ENCODE measurements at regions not wholly inside any gene's neighbourhood (a gene's known extent, or its start where the extent isn't known, plus 50 kb on each side); places are given as distances from the start of the nearest gene placed in this dataset.
A peak's percentile ranks its signal among the peaks of the same experiment; 100 is the strongest.

DNA sequence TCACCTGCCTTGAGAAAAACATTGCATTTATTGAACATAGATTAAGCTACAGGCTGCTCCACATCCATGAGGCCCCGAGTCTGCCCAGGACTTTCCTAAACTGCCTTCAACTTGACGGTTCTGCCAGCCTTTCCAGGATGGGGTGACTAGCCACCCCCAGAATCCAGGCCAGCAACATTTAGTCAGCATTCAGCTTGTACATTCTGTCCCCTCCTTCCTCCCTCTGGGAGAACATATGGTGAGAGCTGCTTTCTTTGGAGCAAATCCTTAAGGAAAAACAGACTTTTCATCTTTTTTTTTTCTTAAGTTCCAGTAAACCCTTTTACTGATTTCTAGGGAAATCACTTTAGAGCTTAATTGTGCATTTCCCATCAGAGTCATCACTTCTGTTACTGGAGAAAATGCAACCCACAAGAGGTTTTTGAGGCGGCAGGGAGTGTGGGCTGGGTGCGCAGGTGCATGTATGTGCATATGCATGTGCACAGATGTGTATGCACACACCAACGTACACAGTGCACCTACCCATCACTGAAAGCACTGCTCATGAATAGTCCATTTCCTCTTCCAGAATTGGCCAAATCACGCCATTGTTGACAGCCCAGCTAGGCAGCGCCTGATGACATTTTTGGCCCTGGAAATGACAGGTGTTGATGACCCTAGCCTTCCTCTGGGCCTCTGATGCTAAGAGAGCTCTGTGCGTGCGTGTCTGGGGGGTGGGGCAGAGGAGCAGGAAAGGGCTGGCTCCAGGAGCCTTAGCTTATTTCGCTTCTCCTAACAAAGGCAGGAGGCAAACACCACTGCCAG, 145.6 kb downstream of the HSD17B3 start:
- Histone ChIP-seq H3K27me3 (no peaks in the 10 kb centered on the region), H3K4me3 (no peak overlapping the region), H3K27ac (no peak overlapping the region), H3K4me1 (peaks cover 0 to 16% (median 1%) of the 10 kb centered on the region in 4 donors), H3K9me3 (no peaks in the 10 kb centered on the region), H3K36me3 (no peaks in the 10 kb centered on the region)
- DNase-seq, result no peak
- TF ChIP-seq EP300 (IDR thresholded peaks at IDR 0.05), result no peak
- TF ChIP-seq POLR2A (IDR thresholded peaks at IDR 0.05), result no peak
- TF ChIP-seq POLR2AphosphoS5 (IDR thresholded peaks at IDR 0.05), result no peak
- TF ChIP-seq, protein P1, sequence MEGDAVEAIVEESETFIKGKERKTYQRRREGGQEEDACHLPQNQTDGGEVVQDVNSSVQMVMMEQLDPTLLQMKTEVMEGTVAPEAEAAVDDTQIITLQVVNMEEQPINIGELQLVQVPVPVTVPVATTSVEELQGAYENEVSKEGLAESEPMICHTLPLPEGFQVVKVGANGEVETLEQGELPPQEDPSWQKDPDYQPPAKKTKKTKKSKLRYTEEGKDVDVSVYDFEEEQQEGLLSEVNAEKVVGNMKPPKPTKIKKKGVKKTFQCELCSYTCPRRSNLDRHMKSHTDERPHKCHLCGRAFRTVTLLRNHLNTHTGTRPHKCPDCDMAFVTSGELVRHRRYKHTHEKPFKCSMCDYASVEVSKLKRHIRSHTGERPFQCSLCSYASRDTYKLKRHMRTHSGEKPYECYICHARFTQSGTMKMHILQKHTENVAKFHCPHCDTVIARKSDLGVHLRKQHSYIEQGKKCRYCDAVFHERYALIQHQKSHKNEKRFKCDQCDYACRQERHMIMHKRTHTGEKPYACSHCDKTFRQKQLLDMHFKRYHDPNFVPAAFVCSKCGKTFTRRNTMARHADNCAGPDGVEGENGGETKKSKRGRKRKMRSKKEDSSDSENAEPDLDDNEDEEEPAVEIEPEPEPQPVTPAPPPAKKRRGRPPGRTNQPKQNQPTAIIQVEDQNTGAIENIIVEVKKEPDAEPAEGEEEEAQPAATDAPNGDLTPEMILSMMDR (IDR thresholded peaks at IDR 0.05), result no peak
- 61 to 64% methylated on average over 9 to 10 of the region's 10 CpGs for WGBS, 2 donors
- ATAC-seq (ENCODE audit: low FRiP score in 2 of 2), result no peak

- peak in 1 of 2 donors; percentile 3 for DNase-seq
- Histone ChIP-seq H3K36me3 (no peaks in the 10 kb centered on the region), H3K27me3 (no peaks in the 10 kb centered on the region), H3K4me3 (no peak overlapping the region), H3K4me1 (peaks cover 0 to 10% (median 5%) of the 10 kb centered on the region in 4 donors), H3K9me3 (no peaks in the 10 kb centered on the region), H3K27ac (no peak overlapping the region)
- TF ChIP-seq EP300 (IDR thresholded peaks at IDR 0.05), result no peak
- WGBS, 2 donors, result 78 to 89% methylated on average over 8 to 13 of the region's 13 CpGs
- ATAC-seq (ENCODE audit: low FRiP score in 2 of 2), result no peak
These were observed 147.9 kb downstream of the HSD17B3 start for GRCh38 chr9:96154081-96154480.

- Histone ChIP-seq H3K27ac (no peak overlapping the region), H3K4me3 (no peak overlapping the region), H3K9me3 (no peaks in the 10 kb centered on the region), H3K27me3 (no peaks in the 10 kb centered on the region), H3K36me3 (no peaks in the 10 kb centered on the region), H3K4me1 (peaks cover 0 to 10% (median 6%) of the 10 kb centered on the region in 4 donors)
- TF ChIP-seq EP300 (IDR thresholded peaks at IDR 0.05), result no peak
- TF ChIP-seq POLR2A (IDR thresholded peaks at IDR 0.05), result no peak
- TF ChIP-seq POLR2AphosphoS5 (IDR thresholded peaks at IDR 0.05), result no peak
- TF ChIP-seq, protein P1 (IDR thresholded peaks at IDR 0.05), result no peak
- 58 to 76% methylated on average over 2 of the region's 2 CpGs for WGBS, 2 donors
- ATAC-seq (ENCODE audit: low FRiP score in 2 of 2), result no peak
- DNase-seq, result no peak
These were observed 149.4 kb downstream of the HSD17B3 start for GRCh38 chr9:96152550-96152949.

GRCh38 chr9:96150324-96151227, 151.4 kb downstream of the HSD17B3 start:
- Histone ChIP-seq H3K27ac (no peak overlapping the region), H3K27me3 (no peaks in the 10 kb centered on the region), H3K4me1 (peaks cover 0 to 6% (median 3%) of the 10 kb centered on the region in 4 donors), H3K9me3 (no peaks in the 10 kb centered on the region), H3K36me3 (no peaks in the 10 kb centered on the region), H3K4me3 (no peak overlapping the region)
- ATAC-seq (ENCODE audit: low FRiP score in 2 of 2), result no peak
- DNase-seq, result no peak
- WGBS, 2 donors, result 58 to 59% methylated on average over 11 of the region's 11 CpGs
- TF ChIP-seq, protein P1 (IDR thresholded peaks at IDR 0.05), result no peak
- TF ChIP-seq POLR2AphosphoS5 (IDR thresholded peaks at IDR 0.05) (no peak), EP300 (IDR thresholded peaks at IDR 0.05) (no peak), POLR2A (IDR thresholded peaks at IDR 0.05) (no peak)
